A673 (cell line): ENCODE measurements at regions not wholly inside any gene's neighbourhood (a gene's known extent, or its start where the extent isn't known, plus 50 kb on each side); places are given as distances from the start of the nearest gene placed in this dataset.

Experiments
- EZH2 ChIP-seq: fragments of 200-600 bp; sonication (generic); IDR thresholded peaks from 2 replicates; pipeline ENCODE4 v1.6.1; 2017; ENCODE audit warnings: borderline replicate concordance, low read depth, mild to moderate bottlenecking, mixed read lengths, antibody characterized with exemption, low read length; ENCODE audit not compliant: poor library complexity, severe bottlenecking
- TF ChIP-seq, protein P1 (sequence below): fragments of 300-800, 200-600 bp; sonication (generic); conservative IDR thresholded peaks from 2 replicates; pipeline ENCODE4 v1.5.1; 2017; ENCODE audit warnings: low read depth, mild to moderate bottlenecking, antibody characterized with exemption, low read length, moderate library complexity, mixed read lengths

- TF ChIP-seq, protein P1, sequence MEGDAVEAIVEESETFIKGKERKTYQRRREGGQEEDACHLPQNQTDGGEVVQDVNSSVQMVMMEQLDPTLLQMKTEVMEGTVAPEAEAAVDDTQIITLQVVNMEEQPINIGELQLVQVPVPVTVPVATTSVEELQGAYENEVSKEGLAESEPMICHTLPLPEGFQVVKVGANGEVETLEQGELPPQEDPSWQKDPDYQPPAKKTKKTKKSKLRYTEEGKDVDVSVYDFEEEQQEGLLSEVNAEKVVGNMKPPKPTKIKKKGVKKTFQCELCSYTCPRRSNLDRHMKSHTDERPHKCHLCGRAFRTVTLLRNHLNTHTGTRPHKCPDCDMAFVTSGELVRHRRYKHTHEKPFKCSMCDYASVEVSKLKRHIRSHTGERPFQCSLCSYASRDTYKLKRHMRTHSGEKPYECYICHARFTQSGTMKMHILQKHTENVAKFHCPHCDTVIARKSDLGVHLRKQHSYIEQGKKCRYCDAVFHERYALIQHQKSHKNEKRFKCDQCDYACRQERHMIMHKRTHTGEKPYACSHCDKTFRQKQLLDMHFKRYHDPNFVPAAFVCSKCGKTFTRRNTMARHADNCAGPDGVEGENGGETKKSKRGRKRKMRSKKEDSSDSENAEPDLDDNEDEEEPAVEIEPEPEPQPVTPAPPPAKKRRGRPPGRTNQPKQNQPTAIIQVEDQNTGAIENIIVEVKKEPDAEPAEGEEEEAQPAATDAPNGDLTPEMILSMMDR, result no peak
- no peak for TF ChIP-seq EZH2
Observed at GRCh38 chr20:50329981-50330503, 139.4 kb downstream of the CEBPB start.
